HG03521 (cell line): ENCODE measurements at regions not wholly inside any gene's neighbourhood (a gene's known extent, or its start where the extent isn't known, plus 50 kb on each side); places are given as distances from the start of the nearest gene placed in this dataset.

ENCODE experiments used
- ATAC-seq: cut with Tn5 transposase; IDR thresholded peaks from one replicate; pipeline ENCODE4 v1.9.1; 2021; ENCODE audit warnings: mild to moderate bottlenecking, moderate library complexity; ENCODE audit not compliant: unreplicated experiment

DNA sequence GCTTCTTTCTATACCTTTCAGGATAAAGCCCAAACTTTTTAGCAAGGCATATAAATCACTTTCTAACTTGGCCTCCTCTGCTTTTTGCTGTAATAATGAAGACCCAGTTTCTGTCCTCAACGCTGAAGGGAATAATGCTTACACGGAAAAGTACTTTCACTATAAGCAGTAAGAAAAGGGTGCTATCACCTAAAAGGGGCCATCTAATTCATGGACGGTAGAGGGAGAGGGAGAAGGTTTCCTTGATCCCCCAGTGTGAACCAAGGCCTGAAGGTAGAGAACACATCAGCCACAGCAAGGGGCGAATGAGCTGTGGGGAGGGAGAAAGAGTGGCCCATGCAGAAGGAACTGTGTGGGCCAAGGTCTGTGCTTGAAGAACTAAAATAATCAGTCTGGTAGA lies 417.7 kb upstream of the CLINT1 start:
- no peak for ATAC-seq

DNA sequence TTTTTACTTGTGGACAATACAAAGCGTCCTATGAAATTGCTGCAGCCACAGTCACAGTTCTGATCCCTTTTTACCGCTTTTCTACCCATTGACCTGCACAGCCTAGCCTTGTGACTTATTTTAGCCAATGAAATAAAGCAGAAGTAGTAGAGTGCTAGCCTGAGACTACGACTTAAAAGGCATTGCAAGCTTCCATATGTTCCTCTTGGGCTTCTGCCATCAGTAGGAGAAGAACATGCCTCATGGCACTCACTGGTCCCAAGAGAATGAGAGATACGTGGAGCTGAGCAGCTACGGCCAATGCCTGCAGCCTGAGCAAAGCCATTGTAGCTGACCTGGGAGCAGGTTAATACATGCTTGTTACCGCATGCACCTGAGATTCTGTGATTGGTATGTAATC lies 416.6 kb upstream of the CLINT1 start:
- ATAC-seq, result no peak

DNA sequence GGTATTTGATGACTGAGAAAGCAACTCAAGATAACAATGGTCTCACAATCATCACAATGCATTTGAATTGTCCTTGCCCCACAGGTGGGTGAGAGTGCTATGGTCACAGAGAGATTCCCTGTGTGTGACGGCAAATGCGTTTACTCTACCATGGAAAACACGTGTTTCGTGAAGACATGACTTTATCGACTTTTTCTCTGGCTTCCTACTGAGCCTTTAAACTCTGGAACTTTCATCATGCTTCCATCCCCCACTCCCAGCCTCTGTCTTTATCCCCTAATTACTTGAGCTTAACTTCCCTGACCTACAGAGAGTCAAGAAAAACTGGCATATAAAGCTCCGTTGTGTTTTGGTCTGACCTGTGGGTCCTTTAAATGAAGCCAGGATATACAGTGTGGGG lies 414.1 kb upstream of the CLINT1 start:
- ATAC-seq, result no peak

DNA sequence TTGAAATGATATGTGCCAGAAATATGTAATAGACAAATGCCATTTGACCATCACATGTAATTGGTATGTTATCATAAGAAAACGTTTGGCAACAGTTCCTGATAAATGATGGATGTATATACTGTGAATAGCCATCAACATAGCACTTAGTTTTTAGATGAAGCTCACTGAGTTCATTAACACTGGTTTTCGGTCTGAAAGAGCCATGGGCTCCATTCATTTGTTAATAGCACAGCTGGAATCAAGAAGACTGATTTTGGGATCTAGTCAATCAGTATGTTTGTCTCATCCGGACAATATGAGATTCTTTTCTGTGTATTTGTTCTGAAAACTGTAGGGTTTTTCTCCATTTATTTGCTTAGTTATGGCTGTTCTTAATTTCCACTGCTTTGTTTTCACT lies 413.5 kb upstream of the CLINT1 start:
- ATAC-seq, result no peak

DNA sequence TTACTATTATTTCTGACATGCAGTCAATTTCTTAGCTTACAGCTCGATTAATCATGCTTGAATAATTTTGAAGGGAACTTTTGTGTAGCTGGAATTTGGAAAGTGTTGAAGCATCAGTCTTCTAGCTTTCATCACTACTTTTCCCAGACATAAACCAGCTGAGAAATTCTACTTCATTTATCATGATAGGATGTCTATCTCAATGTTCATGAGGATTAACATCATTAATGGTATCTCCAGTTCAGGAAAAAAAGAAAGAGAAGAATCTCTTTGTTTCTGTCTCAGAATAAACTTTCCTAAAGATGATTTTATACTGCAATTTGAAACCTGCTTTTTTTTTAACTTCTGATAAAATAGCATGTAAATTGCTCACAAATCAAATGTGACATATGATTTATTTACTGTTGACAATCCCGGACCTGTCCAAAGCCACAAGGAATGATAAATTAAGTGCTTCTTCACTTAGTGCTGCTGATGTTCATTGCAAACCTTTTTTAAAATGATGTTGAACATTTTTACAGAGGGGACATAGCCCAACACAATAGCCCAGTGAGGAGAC lies 412.1 kb upstream of the CLINT1 start:
- no peak for ATAC-seq

DNA sequence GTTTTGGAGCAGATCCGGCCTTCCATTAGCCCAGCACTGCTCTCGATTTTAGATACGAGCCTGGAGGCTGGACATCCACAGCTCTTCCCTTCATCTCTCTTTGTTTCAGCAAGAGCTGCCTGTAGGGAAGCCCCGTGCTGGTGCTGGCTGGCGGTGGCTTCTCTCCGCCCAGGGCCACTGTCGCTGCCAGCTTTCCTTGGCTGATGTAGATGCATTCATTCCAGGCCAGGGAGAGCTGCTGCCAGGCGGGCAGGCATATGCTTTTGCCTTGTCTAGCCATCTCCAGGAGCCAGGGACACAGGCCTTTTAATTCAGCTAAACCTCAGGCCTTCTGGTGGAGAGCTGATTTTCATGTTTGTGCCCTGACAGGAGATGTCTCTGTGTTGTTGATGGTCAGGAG lies 409.3 kb upstream of the CLINT1 start:
- ATAC-seq, result no peak

DNA sequence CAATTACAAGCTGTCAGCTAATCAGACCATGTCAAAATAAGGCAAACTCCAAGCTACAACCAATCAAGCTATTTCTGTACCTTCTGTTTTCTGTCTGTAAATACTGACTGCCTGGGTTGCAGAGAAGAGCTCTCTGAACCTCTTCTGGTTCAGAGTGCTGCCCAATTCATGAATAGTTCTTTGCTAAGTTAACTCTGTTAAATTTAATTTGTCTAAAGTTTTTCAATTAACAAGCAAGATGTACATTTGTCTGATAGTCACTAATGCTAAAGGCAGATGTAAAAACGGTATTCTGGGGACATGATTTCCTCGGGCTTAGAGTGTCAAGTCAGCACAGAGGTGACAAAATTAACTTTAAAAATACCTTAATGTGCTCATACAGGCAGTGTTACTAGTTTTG lies 408.3 kb upstream of the CLINT1 start:
- no peak for ATAC-seq

DNA sequence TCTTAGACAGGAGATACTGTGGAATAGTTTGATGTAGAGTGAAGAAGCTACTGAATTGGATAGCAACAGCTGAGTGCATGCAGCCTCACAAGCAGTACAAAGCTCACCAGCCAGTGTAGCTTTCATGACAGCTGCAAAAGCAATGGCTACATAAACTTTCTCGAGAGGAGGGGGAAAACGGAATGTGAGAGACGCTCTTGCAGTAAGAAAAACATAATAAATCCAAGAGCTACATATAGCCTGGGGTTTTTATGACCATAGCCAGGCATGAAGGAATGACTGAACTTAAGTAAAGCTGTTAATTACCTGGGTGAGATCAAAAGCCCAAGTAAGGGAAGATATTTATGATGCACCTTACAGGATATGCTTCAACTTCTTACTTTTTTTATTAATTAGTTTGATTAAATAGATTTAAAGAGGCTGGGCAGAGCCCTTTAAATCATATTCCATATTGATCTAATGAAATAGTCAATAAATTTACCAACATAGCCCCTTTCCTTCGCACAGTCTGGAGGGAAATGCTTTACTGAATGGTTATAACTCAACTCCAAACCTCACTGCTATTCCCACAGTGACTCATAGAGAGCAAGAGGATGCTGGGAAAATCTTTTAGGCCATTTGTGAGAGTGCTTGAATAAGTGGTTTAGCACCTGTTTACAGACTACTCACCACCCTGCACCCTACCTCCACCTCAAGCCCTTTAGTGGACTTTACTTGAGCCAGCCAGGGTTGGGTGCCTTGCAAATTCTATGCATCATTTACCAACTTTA lies 407.2 kb upstream of the CLINT1 start:
- ATAC-seq, result no peak

DNA sequence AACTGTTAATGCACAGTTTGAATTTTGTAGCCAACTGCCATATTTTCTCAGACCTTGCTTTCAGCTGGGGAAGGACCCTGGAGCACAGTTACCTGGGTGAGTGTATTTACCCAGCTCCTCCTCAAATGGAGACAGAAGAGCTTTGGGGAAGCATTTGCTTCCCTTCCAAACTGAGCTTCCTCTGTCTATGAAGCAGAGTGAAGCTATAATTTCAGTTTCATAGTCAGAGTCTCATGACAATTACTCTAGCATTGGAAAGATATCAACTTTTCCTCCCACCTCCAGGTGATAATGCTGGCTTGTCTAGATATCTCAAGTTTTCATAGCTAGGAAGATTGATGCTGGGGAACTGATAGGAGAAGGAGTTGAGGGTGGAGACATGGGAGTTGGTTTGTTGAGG lies 406.4 kb upstream of the CLINT1 start:
- ATAC-seq, result no peak

DNA sequence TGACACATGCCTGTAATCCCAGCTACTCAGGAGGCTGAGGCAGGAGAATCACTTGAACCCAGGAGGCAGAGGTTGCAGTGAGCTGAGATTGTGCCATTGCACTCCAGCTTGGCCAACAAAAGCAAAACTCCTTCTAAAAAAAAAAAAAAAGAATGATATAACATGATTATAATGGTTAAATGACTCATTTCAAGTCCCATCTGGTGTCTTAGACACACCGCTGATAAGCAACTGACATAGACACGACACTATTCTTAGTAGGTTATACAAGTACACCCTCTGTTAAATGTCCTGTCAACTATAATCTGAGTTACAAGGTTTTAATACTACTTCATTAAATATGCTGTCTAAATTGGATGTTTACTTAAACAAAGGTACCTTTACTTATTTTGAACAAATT lies 405.3 kb upstream of the CLINT1 start:
- ATAC-seq, result no peak

DNA sequence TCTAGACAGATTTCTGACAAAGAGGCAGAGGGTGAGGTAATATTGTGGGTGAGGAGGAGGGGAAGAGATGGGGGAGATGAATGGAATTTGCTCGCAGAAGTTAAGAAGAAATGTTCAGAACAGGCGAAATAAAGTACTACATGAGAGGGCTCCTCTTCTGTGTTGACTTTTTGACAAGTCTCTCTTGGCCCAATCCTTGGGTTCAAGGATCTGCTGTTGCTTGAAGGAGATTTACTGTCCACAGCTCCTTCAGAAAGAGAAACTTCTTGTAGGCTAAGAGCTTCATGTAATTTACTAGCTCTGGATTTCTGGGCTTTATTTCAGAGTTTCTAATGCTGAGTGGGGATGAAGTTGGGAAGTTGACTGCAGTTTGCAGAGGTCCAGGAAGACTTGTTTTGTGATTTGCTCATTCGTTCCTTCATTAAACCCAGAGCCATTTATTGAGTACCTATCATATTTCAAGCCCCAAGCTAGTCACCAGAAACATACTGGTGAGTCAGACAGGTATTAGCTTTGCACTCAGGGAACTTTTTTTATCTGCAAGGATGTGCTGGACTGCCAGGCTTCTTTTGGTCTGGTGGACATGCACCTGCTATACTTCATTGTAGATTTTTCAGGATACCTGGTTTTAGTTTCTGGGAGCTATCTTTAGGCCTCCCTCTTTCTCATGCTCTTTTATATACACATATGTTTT lies 402.9 kb upstream of the CLINT1 start:
- no peak for ATAC-seq

DNA sequence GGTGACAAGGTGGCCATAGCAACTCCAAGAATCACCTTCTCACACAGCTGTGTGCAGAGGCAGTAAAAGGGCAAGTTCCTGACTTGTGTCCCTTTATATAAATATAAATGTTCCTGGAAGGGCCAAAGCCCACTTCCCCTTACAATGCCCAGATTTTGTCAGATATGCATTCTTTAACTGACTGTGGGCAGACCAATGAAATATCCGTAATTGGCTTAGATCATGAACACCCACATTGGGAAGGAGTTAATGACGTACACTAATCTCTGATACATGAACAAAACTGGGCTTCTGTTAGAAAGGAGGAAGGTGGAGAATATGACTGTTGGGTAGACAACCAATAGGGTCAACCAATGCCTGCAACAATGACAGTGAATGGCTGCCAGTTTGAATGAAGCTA lies 397.2 kb upstream of the CLINT1 start:
- ATAC-seq, result no peak

DNA sequence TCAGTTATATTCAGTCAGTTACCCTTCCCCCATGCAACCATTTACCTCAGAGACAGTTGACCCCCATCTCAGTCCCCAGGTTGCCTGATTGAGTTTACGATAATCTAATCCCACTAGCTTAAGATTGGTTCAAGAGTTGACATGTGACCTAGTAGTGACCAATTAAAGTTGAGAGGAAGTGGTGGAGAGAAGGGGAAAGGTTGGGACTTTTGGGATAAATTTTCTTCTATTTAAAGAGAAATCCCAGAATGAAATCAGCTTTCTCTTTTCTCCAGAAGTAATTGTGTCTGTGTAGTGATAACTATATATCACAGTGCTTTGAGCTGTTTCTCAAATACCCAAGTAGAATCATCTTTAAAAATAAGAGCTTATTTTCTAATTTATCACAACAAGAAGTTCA lies 396.7 kb upstream of the CLINT1 start:
- no peak for ATAC-seq

DNA sequence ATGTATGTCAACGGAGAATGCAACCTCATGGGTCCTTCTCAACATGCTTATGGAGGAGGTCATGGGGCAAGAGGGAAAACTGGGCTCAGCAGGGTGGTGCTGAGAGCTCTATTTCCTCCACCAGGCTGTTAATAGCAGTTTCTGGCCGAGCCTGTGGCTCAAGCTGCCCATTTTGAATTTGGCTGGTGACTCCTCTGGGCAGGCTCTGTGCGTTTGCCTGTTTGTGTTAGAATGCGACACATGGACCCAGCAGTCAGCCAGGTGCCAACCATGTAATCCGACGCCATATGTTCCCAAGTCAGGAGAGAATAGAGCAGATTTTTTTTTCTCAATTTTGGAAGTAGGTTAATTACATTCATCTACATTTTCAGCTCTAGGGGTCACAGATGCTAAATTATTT lies 387.7 kb upstream of the CLINT1 start:
- no peak for ATAC-seq

DNA sequence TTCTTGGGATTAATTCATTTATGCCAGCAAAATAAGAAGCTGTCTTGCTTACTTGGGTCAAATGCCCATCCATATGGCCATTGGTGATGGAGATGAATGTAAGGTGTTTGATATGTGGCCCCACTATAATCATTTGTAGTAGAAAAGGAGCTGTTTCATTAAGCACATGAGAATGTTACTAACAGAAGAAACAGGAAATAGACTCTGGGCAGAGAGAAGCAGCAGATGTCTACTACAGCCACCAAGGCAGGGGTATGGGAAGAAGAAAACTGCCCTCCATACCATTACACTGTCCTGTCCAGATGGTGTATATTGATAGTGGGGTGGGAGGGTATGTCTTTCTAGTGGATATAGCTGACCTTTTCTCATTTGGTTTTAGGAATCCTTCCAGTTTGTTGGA lies 386.6 kb upstream of the CLINT1 start:
- ATAC-seq, result no peak

DNA sequence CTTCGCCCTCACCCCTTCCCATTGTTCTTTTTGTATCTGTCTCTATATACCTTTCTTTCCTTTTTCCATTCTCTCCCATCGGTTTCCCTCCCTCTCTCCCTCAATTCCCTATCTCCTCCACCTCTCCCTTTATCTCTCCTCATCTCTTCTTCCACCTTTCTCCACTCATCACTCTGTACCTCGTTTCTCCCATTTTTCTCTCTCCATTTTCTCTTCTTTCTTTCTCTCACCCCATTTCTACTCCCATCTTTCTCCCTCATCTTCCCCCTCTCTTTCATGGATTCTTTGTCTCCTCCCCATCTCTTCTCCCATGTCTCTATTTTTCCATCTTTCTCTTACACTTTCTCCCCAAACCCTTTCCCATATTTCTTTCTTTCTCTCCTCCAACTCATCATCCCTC lies 385.9 kb upstream of the CLINT1 start:
- no peak for ATAC-seq

DNA sequence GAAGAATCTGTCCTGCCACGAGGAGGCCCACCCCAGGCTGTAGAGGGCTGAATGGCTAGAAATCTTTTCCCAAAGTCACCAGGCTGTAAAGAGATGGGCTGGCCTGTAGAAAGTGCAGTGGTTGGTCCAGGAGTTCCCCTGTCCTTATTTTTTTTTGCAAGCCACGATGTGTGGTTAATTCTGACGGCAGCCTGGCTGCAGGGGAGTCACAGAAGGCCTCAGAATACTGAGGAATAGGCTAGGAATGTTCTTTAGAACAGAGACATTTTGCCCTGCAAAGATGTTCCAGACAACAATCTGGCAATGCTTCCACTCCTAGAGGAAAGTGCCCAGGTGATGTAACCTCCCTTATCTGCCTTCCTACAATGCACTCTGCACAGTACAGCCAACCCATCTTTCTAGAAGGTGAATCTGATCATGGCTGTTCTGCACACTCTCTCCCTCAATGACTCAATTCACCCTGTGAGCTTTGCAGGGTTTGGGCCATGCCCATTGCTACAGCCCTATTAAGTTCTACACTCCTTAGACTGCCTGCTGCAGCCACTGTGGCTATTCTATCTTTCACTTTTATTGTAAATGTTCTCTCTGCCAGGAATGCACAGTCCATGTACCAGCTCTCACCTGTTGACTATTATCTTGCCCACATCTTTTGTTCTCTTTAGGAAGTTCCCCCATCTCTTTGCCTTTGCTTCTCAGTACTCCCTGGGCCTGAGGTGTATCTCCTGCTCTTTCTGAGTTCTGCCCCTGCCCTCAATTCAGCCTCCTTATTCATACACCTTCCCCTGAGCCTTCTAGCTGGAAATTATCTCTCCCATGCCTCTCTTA lies 377.8 kb upstream of the CLINT1 start:
- no peak for ATAC-seq

DNA sequence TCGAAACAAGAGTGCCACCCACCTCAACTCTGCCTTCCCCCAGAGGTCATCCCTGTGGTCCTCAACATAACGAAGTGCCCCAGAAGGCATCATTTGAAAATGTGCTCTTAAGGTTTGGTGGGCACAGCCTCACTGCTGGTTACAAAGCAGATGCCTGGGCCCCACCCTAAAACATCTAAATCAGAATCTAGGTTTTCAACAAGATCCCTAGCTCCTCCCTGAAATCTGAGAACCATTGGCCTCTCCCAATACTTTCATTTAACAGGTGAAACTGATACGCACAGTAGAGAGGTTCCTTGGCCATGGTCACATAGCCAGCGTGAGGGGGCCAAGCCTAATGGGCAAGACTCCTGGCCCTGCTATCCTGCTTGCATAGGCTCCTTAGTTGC lies 376.2 kb upstream of the CLINT1 start:
- no peak for ATAC-seq

DNA sequence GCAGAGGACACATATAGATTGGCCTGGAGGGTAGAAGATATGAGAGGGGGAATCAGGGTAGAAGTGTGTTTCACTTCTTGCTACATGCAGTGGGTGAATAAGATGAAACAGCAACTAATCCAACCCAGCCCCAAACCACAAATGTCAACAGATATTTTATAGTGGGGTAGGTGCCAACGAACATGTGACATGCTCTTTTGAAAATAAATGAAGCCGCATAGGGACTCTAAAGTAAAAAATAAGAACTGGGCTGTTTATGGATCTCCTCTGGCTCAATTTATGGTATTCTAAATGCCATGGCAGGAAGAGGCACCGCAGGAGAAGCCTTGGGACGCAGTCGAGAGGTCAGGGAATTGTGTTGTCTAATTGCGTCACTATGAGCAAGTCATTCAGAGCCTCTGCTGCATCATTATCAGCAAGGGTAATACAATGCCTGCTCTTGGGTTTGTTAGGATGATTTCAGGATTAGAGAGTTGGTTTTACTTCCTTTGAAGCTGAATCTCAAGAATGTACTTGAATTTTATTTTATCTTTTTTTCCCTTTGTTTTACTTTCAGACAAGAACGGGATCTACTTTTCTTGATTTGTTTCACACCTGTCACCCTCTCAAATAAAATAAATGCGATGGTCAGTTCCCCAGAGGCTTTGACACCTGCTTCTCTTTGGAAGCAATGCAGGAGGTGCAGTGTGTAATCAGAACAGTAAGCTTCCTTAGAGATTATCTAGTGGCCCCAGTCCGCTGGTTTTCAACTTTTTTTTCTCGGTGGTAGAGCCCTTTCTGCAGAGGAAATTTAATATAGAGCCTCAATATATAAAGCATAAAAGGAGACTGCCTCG lies 375.6 kb upstream of the CLINT1 start:
- no peak for ATAC-seq

DNA sequence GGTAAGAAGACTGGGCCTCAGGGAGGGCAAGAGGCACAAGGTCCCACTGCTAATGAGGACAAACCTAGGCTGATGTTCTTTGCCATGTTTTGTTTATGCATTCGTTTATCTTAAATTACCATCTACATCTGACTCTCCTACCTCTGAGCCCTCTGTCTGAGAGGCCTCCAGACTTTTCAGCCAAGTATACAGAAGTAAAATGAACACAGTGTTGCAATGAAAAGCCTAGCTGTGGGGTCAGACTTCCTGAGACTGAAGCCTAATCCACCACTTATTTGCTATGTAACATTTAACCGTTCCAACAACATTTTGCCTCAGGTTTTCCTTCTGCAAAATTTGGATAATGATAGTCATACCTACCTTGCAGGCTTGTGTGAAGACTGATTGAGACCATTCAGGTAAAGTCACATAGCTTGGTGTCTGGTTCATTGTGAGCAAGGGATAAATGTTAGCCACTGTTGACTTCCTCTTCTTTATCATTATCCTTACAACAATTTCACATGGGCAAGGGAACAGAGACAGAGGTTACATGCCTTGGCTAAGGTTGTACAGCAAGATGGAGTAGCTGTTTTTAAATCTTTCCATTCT lies 374.9 kb upstream of the CLINT1 start:
- no peak for ATAC-seq
